GM12878 (cell line): ENCODE measurements at regions not wholly inside any gene's neighbourhood (a gene's known extent, or its start where the extent isn't known, plus 50 kb on each side); places are given as distances from the start of the nearest gene placed in this dataset.

Source experiments
- ATAC-seq: fragments of 200-7000 bp; cut with Tn5 transposase; 3 replicates; pipeline ENCODE4 v1.9.1; 2020; ENCODE audit warnings: mild to moderate bottlenecking, moderate library complexity
- BruUV-seq: library from RNA; stranded (reverse); fragments of 400-500 nt; replicated peaks from 2 replicates; lab custom pipeline; 2021; lab: Mats Ljungman, UMichigan
- CTCF ChIA-PET: fragments of 300-600 bp; sonication (Branson Sonifier 250); formaldehyde crosslinking; extraction: SDS; loops from one replicate; lab custom pipeline; 2021; ENCODE audit warnings: inconsistent platforms; lab: Yijun Ruan, JAX
- POLR2A ChIA-PET: fragments of 350-600 bp; formaldehyde crosslinking; extraction: SDS; loops from one replicate; lab custom pipeline; 2021; ENCODE audit warnings: inconsistent platforms; lab: Charles Lee
- RAD21 ChIA-PET: fragments of 300-600 bp; sonication (Branson Sonifier 250); formaldehyde crosslinking; loops from one replicate; lab custom pipeline; 2023; ENCODE audit warnings: antibody characterized with exemption; ENCODE audit not compliant: unreplicated experiment; lab: Charles Lee
- SMC1A ChIA-PET: fragments of 300-600 bp; sonication (Branson Sonifier 250); formaldehyde crosslinking; loops from one replicate; lab custom pipeline; 2023; ENCODE audit not compliant: unreplicated experiment, uncharacterized antibody; lab: Charles Lee
- DNase-seq: peaks from one replicate; pipeline ENCODE4 v3.0.0-alpha.2; 2011; ENCODE audit warnings: low read depth, low spot score
- FAIRE-seq: peaks from 3 replicates; lab custom pipeline; 2011; peaks lifted over from hg19 to GRCh38; lab: Jason Lieb, UNC
- H2AFZ ChIP-seq: 2 replicates; pipeline ENCODE4 v1.6.0; 2011; ENCODE audit warnings: low read depth, low read length, control low read depth; ENCODE audit not compliant: control insufficient read depth
- H3K27ac ChIP-seq: 2 replicates; pipeline ENCODE4 v1.5.1; 2011; ENCODE audit warnings: control low read depth; ENCODE audit not compliant: control insufficient read depth, insufficient read depth
- H3K27me3 ChIP-seq, 2 experiments: replicated peaks in 1 of 2; 2 replicates each; pipeline versions ENCODE4 v1.6.0 to v1.6.1; 2011; ENCODE audit warnings: low read length in 1 of 2; ENCODE audit not compliant: control insufficient read depth in 2 of 2, insufficient read depth in 2 of 2
- H3K36me3 ChIP-seq, 2 experiments: 2 replicates each; pipeline ENCODE4 v1.5.1; 2011; ENCODE audit warnings: low read length in 1 of 2; ENCODE audit not compliant: control insufficient read depth in 2 of 2, insufficient read depth in 2 of 2
- H3K4me1 ChIP-seq: 2 replicates; pipeline ENCODE4 v1.6.1; 2011; ENCODE audit warnings: mild to moderate bottlenecking, low read length, moderate library complexity, mixed read lengths; ENCODE audit not compliant: control insufficient read depth, insufficient read depth
- H3K4me2 ChIP-seq: 2 replicates; pipeline ENCODE4 v1.6.0; 2011; ENCODE audit warnings: control low read depth; ENCODE audit not compliant: control insufficient read depth, insufficient read depth
- H3K4me3 ChIP-seq: fragments of 200-600 bp; sonication (generic); 2 replicates; pipeline ENCODE4 v1.5.1; 2016
- H3K79me2 ChIP-seq: 2 replicates; pipeline ENCODE4 v1.6.0; 2011; ENCODE audit warnings: low read length; ENCODE audit not compliant: control insufficient read depth, insufficient read depth
- H3K9ac ChIP-seq: 2 replicates; pipeline ENCODE4 v1.8.0; 2011; ENCODE audit warnings: low read length, control low read depth, mixed read lengths; ENCODE audit not compliant: control insufficient read depth, insufficient read depth
- H3K9me3 ChIP-seq: replicated peaks from 3 replicates; pipeline ENCODE4 v1.5.1; 2011; ENCODE audit warnings: mild to moderate bottlenecking, low read length; ENCODE audit not compliant: control insufficient read depth, insufficient read depth
- H4K20me1 ChIP-seq: 2 replicates; pipeline ENCODE4 v1.6.0; 2011; ENCODE audit not compliant: control insufficient read depth, insufficient read depth
- HCFC1 ChIP-seq: fragments of 150-350 bp; IDR thresholded peaks from 2 replicates; pipeline ENCODE4 v1.6.1; 2014; ENCODE audit warnings: low read length
- NR2C1 ChIP-seq: fragments of 450-650 bp; IDR thresholded peaks from 2 replicates; pipeline ENCODE4 v1.6.1; 2017; ENCODE audit warnings: antibody characterized with exemption, mild to moderate bottlenecking, moderate library complexity
- PAX8 ChIP-seq: fragments of 450-650 bp; IDR thresholded peaks from 2 replicates; pipeline ENCODE4 v1.6.1; 2017; ENCODE audit warnings: mild to moderate bottlenecking, moderate library complexity
- POLR2AphosphoS5 ChIP-seq: IDR thresholded peaks from 2 replicates; pipeline ENCODE4 v1.6.1; 2011; ENCODE audit warnings: mild to moderate bottlenecking, low read length, inconsistent platforms
- RFX5 ChIP-seq: IDR thresholded peaks from 2 replicates; pipeline ENCODE4 v1.6.1; 2011; ENCODE audit warnings: low read depth, low read length, improper control_type of control experiment
- RUNX3 ChIP-seq: IDR thresholded peaks from 2 replicates; pipeline ENCODE4 v1.6.1; 2012; ENCODE audit warnings: low read length, inconsistent platforms
- SIN3A ChIP-seq: IDR thresholded peaks from 2 replicates; pipeline ENCODE4 v1.6.1; 2012; ENCODE audit warnings: low read depth, low read length, improper control_type of control experiment
- SMARCA5 ChIP-seq: fragments of 450-650 bp; IDR thresholded peaks from 2 replicates; pipeline ENCODE4 v1.6.1; 2017; ENCODE audit warnings: mild to moderate bottlenecking
- SMC3 ChIP-seq: IDR thresholded peaks from 2 replicates; pipeline ENCODE4 v1.6.1; 2011; ENCODE audit warnings: low read length, improper control_type of control experiment, borderline replicate concordance
- TBL1XR1 ChIP-seq: IDR thresholded peaks from 2 replicates; pipeline ENCODE4 v1.6.1; 2012; ENCODE audit warnings: low read depth, low read length, improper control_type of control experiment
- TCF12 ChIP-seq: IDR thresholded peaks from 2 replicates; pipeline ENCODE4 v1.6.1; 2011; ENCODE audit warnings: low read depth, mild to moderate bottlenecking, low read length
- YY1 ChIP-seq: IDR thresholded peaks from 2 replicates; pipeline ENCODE4 v1.6.1; 2011; ENCODE audit warnings: low read depth, mild to moderate bottlenecking, low read length
- ZBED1 ChIP-seq: IDR thresholded peaks from 2 replicates; pipeline ENCODE4 v1.6.1; 2016; ENCODE audit warnings: borderline replicate concordance
- ZNF217 ChIP-seq: fragments of 450-650 bp; IDR thresholded peaks from 2 replicates; pipeline ENCODE4 v1.6.1; 2017; ENCODE audit warnings: antibody characterized with exemption, mild to moderate bottlenecking
- WGBS: methylation state at CpG from one replicate; pipeline ENCODE4 v1.1.6; 2016; ENCODE audit warnings: low lambda C conversion rate; ENCODE audit not compliant: insufficient replicate concordance, insufficient coverage; ENCODE audit errors: missing lambda C conversion rate; 5-methylcytosine and 5-hydroxymethylcytosine counted together
- in situ Hi-C: fragments of 300-500 bp; cut with MboI; formaldehyde crosslinking; loops from 9 replicates; pipeline ENCODE4 v1.14.3; 2018; ENCODE audit warnings: mixed read lengths
- intact Hi-C: fragments of 100-400 bp; cut with micrococcal nuclease; formaldehyde crosslinking; loops from one replicate; pipeline ENCODE4 v1.14.2; 2022; ENCODE audit not compliant: unreplicated experiment
- TF ChIP-seq, protein P1 (sequence below): IDR thresholded peaks from 2 replicates; pipeline ENCODE4 v1.6.1; 2011; ENCODE audit warnings: low read depth, low read length, improper control_type of control experiment, borderline replicate concordance
- TF ChIP-seq, protein P2 (sequence below): IDR thresholded peaks from 2 replicates; pipeline ENCODE4 v1.6.1; 2012; ENCODE audit warnings: low read depth, low read length, improper control_type of control experiment

DNA sequence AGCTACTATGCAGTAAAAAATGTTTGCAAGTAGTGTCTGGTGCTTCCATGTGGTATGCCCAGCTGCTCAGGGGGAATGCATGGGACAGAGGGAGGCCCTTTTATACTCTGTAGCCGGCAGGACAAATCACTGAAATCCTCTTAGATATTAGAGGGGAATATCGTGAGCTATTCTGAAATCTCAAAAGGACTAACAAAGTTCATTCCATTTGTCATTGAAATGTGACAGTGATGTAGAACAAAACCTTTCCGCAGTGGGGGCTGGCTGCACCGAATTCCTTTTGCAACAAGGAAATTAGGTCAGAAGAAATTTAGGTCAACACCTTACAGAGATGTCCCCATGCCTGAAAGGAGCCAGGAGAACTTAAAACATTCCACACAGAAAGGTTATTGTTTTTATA is 72.4 kb upstream of the MEF2C start:
- WGBS, result 97% methylated on average over 4 of the region's 4 CpGs
- FAIRE-seq (no peak), ATAC-seq (no peak)

More for the DNA sequence above, 72.4 kb upstream of the MEF2C start:
- Histone ChIP-seq H3K27me3 (no peaks in the 10 kb centered on the region), H3K4me3 (no peak overlapping the region), H3K79me2 (no peaks in the 10 kb centered on the region), H3K9me3 (no peaks in the 10 kb centered on the region), H2AFZ (no peak overlapping the region), H3K9ac (no peak overlapping the region), H3K4me1 (peaks cover 14% of the 10 kb centered on the region), H3K36me3 (no peaks in the 10 kb centered on the region), H3K4me2 (no peak overlapping the region), H4K20me1 (no peaks in the 10 kb centered on the region), H3K27ac (no peak overlapping the region)
- ChIA-PET SMC1A (interaction anchor here (0.6 kb wide), 1 partner anchor 14 kb away, joined by 3 read pairs; no protein-coding TSS in a partner anchor), POLR2A (no interaction called here), RAD21 (interaction anchor here (0.8 to 1.3 kb wide), 2 partner anchors 68 to 71 kb away, joined by 3 read pairs; no protein-coding TSS in a partner anchor), CTCF (interaction anchor here (0.9 to 1.5 kb wide), 4 partner anchors 8 to 63 kb away, joined by 3 read pairs; no protein-coding TSS in a partner anchor)
- BruUV-seq, result no TSS peak
- DNase-seq, result no peak
- in situ Hi-C loops, result no loop called here
- intact Hi-C loops, result no loop called here
- no peak for TF ChIP-seq RUNX3
- TF ChIP-seq, protein P1, sequence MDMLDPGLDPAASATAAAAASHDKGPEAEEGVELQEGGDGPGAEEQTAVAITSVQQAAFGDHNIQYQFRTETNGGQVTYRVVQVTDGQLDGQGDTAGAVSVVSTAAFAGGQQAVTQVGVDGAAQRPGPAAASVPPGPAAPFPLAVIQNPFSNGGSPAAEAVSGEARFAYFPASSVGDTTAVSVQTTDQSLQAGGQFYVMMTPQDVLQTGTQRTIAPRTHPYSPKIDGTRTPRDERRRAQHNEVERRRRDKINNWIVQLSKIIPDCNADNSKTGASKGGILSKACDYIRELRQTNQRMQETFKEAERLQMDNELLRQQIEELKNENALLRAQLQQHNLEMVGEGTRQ, result no peak
- no peak for TF ChIP-seq RFX5
- no peak for TF ChIP-seq NR2C1
- no peak for TF ChIP-seq PAX8
- no peak for TF ChIP-seq ZBED1
- no peak for TF ChIP-seq TCF12
- no peak for TF ChIP-seq POLR2AphosphoS5
- TF ChIP-seq ZNF217, result no peak
- no peak for TF ChIP-seq YY1
- no peak for TF ChIP-seq SMC3
- TF ChIP-seq HCFC1, result no peak
- TF ChIP-seq TBL1XR1, result no peak
- TF ChIP-seq SIN3A, result no peak
- TF ChIP-seq SMARCA5, result no peak
- TF ChIP-seq, protein P2, sequence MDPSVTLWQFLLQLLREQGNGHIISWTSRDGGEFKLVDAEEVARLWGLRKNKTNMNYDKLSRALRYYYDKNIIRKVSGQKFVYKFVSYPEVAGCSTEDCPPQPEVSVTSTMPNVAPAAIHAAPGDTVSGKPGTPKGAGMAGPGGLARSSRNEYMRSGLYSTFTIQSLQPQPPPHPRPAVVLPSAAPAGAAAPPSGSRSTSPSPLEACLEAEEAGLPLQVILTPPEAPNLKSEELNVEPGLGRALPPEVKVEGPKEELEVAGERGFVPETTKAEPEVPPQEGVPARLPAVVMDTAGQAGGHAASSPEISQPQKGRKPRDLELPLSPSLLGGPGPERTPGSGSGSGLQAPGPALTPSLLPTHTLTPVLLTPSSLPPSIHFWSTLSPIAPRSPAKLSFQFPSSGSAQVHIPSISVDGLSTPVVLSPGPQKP, result no peak
